Large intestine (tissue), 3 donors: ENCODE measurements at regions not wholly inside any gene's neighbourhood (a gene's known extent, or its start where the extent isn't known, plus 50 kb on each side); places are given as distances from the start of the nearest gene placed in this dataset.

Source experiments
- DNase-seq, 2 donors: peaks; one replicate each; pipeline versions ENCODE4 v3.0.0 to v3.0.0-alpha.2; 2013
- H3K27ac ChIP-seq: one replicate; pipeline ENCODE4 v1.5.1; 2013; ENCODE audit warnings: low read length
- H3K27me3 ChIP-seq: 2 replicates; pipeline ENCODE4 v1.6.1; 2013; ENCODE audit warnings: low read length; ENCODE audit not compliant: control insufficient read depth, insufficient read depth
- H3K36me3 ChIP-seq: 2 replicates; pipeline ENCODE4 v1.6.1; 2013; ENCODE audit warnings: low read length; ENCODE audit not compliant: control insufficient read depth, insufficient read depth
- H3K4me1 ChIP-seq: one replicate; pipeline ENCODE4 v1.6.1; 2013; ENCODE audit warnings: low read length; ENCODE audit not compliant: control insufficient read depth, insufficient read depth
- H3K4me3 ChIP-seq: one replicate; pipeline ENCODE4 v1.5.1; 2013; ENCODE audit warnings: low read length
- H3K9me3 ChIP-seq: one replicate; pipeline ENCODE4 v1.6.1; 2013; ENCODE audit warnings: mild to moderate bottlenecking, low read depth, low read length, moderate library complexity; ENCODE audit not compliant: control insufficient read depth
- WGBS: methylation state at CpG from one replicate; pipeline ENCODE4 v1.1.5; 2013; ENCODE audit warnings: low lambda C conversion rate; ENCODE audit not compliant: insufficient coverage; 5-methylcytosine and 5-hydroxymethylcytosine counted together

DNA sequence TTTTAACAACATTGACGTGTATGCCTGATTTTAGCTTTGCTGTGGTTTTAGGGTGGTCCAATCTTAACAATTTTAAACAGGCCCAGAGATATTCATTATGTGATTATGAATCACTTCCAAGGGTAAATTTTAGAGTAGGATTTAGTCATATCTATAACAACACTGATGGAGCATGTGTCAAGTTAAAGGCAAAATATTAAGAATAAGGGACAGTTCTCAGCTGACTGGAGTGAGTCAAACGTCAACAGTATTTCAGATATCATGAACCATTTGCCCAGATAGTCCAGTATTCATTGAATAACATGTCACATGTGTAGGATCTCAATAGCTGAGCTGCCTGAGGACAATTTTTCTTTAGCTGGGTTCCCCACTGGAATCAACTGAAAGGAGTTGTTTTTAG lies 61.3 kb upstream of the VCX2 start:
- Histone ChIP-seq H3K36me3 (no peaks in the 10 kb centered on the region), H3K4me3 (no peak overlapping the region), H3K9me3 (no peaks in the 10 kb centered on the region), H3K27me3 (no peaks in the 10 kb centered on the region), H3K27ac (no peak overlapping the region), H3K4me1 (no peaks in the 10 kb centered on the region)
- no peak for DNase-seq
- WGBS, result no CpG with 5 or more reads among the region's 2 CpGs

DNA sequence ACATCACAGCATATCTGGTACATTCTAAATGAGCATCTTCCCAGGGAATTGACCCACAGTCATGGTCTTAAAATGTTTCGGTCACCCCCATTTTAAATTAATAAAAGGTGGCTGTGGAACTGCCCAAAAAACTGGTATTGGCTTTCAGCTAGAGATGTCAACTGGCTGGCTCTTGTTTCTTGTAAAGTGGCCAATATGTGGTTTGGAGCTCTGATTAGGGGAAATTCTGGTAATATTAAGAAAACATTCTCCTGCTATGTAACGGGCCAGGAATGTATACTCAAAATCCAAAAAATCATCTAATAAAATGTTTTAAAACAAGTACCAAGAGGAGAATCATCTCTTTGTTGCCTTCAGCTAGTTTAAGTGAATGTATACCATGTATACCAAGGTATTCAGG lies 62.0 kb upstream of the VCX2 start:
- H3K27me3 ChIP-seq, result no peaks in the 10 kb centered on the region
- no peaks in the 10 kb centered on the region for H3K9me3 ChIP-seq
- no peak overlapping the region for H3K27ac ChIP-seq
- no peak for DNase-seq
- no peak overlapping the region for H3K4me3 ChIP-seq
- no peaks in the 10 kb centered on the region for H3K4me1 ChIP-seq
- no peaks in the 10 kb centered on the region for H3K36me3 ChIP-seq
- no CpG with 5 or more reads among the region's 2 CpGs for WGBS

- no peaks in the 10 kb centered on the region for H3K27me3 ChIP-seq
- DNase-seq, result peak in 1 of 2 donors; percentile 2
- no peak overlapping the region for H3K27ac ChIP-seq
- no peak overlapping the region for H3K4me3 ChIP-seq
- H3K9me3 ChIP-seq, result no peaks in the 10 kb centered on the region
- H3K36me3 ChIP-seq, result no peaks in the 10 kb centered on the region
- H3K4me1 ChIP-seq, result no peaks in the 10 kb centered on the region
Observed at GRCh38 chrX:8235026-8235425, 64.0 kb upstream of the VCX2 start.

DNA sequence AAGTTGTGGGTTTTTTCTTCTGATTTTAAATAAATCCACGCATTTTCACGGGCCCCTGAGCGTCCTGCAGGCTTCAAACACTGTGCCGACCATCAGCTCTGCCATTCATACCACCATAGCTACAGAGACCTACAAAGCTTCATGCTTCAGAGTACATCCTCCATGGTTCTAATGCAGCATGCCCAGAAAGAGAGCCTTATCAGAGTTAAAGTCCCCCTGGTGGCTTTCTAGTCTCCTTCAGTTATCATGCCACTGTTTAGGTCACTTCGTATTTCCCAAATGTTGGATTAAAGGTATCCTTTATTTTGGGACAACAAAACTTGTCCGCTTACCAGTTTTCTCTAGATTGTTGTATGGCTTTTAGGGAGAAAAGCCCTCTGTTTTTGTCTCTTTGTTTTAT lies 66.7 kb upstream of the VCX2 start:
- no CpG with 5 or more reads among the region's 6 CpGs for whole genome bisulfite sequencing
- no peak overlapping the region for H3K4me3 ChIP-seq
- no peak overlapping the region for H3K27ac ChIP-seq
- no peak for DNase-seq
- H3K36me3 ChIP-seq, result no peaks in the 10 kb centered on the region
- H3K27me3 ChIP-seq, result no peaks in the 10 kb centered on the region
- no peaks in the 10 kb centered on the region for H3K4me1 ChIP-seq
- H3K9me3 ChIP-seq, result no peaks in the 10 kb centered on the region

- WGBS, result 100% methylated on average over 2 of the region's 7 CpGs
- no peak overlapping the region for H3K27ac ChIP-seq
Observed at GRCh38 chrX:8242431-8243020, 71.5 kb upstream of the VCX2 start.

GRCh38 chrX:8244301-8244700 lies 73.2 kb upstream of the VCX2 start:
- Histone ChIP-seq H3K27ac (no peak overlapping the region), H3K36me3 (no peaks in the 10 kb centered on the region), H3K4me1 (no peaks in the 10 kb centered on the region), H3K4me3 (no peak overlapping the region), H3K27me3 (no peaks in the 10 kb centered on the region), H3K9me3 (no peaks in the 10 kb centered on the region)
- WGBS, result no CpG with 5 or more reads among the region's 6 CpGs
- DNase-seq, result no peak

More at GRCh38 chrX:8242431-8243020, 71.5 kb upstream of the VCX2 start:
- no peak for DNase-seq
- Histone ChIP-seq H3K4me3 (no peak overlapping the region), H3K36me3 (no peaks in the 10 kb centered on the region), H3K9me3 (no peaks in the 10 kb centered on the region), H3K4me1 (no peaks in the 10 kb centered on the region), H3K27me3 (no peaks in the 10 kb centered on the region)

GRCh38 chrX:8245411-8245810 lies 74.3 kb upstream of the VCX2 start:
- H3K27me3 ChIP-seq, result no peaks in the 10 kb centered on the region
- H3K9me3 ChIP-seq, result no peaks in the 10 kb centered on the region
- WGBS, result no CpG with 5 or more reads among the region's 1 CpG
- H3K4me1 ChIP-seq, result no peaks in the 10 kb centered on the region
- H3K4me3 ChIP-seq, result no peak overlapping the region
- DNase-seq, result no peak
- no peaks in the 10 kb centered on the region for H3K36me3 ChIP-seq
- no peak overlapping the region for H3K27ac ChIP-seq

- Histone ChIP-seq H3K27me3 (no peaks in the 10 kb centered on the region), H3K4me1 (no peaks in the 10 kb centered on the region), H3K4me3 (no peak overlapping the region), H3K27ac (no peak overlapping the region), H3K9me3 (no peaks in the 10 kb centered on the region), H3K36me3 (no peaks in the 10 kb centered on the region)
- no peak for DNase-seq
- WGBS, result no CpG with 5 or more reads among the region's 3 CpGs
Observed at GRCh38 chrX:8253096-8253495, 82.0 kb upstream of the VCX2 start.

GRCh38 chrX:8254401-8254800 lies 83.3 kb upstream of the VCX2 start:
- H3K4me3 ChIP-seq, result no peak overlapping the region
- no peak overlapping the region for H3K27ac ChIP-seq
- no CpG with 5 or more reads among the region's 2 CpGs for WGBS
- no peaks in the 10 kb centered on the region for H3K4me1 ChIP-seq
- no peak for DNase-seq
- no peaks in the 10 kb centered on the region for H3K36me3 ChIP-seq
- no peaks in the 10 kb centered on the region for H3K9me3 ChIP-seq
- no peaks in the 10 kb centered on the region for H3K27me3 ChIP-seq

DNA sequence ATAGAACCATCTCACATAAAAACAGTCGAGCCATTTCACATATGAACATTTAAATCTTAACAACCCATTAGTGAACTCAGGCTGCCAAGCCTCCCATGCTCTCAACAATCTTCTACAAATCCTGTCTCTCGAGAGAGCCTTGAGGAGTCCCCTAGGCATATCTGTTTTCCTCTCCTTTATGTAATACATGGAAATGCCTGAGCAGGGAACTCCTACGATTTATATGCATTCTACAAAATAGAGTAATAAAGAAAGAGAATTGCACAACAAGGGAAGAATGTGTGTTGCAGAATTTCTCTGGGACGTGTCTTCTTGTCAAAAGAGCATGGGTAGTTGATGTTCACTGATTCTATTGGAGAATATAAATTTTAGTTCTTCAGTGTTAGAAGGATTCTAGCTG lies 101.8 kb upstream of the VCX2 start:
- H3K4me1 ChIP-seq, result no peaks in the 10 kb centered on the region
- H3K4me3 ChIP-seq, result no peak overlapping the region
- no peaks in the 10 kb centered on the region for H3K36me3 ChIP-seq
- no peaks in the 10 kb centered on the region for H3K9me3 ChIP-seq
- no peak for DNase-seq
- no peak overlapping the region for H3K27ac ChIP-seq
- no CpG with 5 or more reads among the region's 4 CpGs for WGBS
- H3K27me3 ChIP-seq, result no peaks in the 10 kb centered on the region

- no peak overlapping the region for H3K4me3 ChIP-seq
- H3K4me1 ChIP-seq, result no peaks in the 10 kb centered on the region
- no peaks in the 10 kb centered on the region for H3K9me3 ChIP-seq
- H3K36me3 ChIP-seq, result no peaks in the 10 kb centered on the region
- WGBS, result 80% methylated on average over 1 of the region's 5 CpGs
- H3K27me3 ChIP-seq, result no peaks in the 10 kb centered on the region
- DNase-seq, result no peak
- H3K27ac ChIP-seq, result no peak overlapping the region
Observed at GRCh38 chrX:8273451-8273895, 102.4 kb upstream of the VCX2 start.
